ENCODE measurements at regions not wholly inside any gene's neighbourhood (a gene's known extent, or its start where the extent isn't known, plus 50 kb on each side); places are given as distances from the start of the nearest gene placed in this dataset.

DNA sequence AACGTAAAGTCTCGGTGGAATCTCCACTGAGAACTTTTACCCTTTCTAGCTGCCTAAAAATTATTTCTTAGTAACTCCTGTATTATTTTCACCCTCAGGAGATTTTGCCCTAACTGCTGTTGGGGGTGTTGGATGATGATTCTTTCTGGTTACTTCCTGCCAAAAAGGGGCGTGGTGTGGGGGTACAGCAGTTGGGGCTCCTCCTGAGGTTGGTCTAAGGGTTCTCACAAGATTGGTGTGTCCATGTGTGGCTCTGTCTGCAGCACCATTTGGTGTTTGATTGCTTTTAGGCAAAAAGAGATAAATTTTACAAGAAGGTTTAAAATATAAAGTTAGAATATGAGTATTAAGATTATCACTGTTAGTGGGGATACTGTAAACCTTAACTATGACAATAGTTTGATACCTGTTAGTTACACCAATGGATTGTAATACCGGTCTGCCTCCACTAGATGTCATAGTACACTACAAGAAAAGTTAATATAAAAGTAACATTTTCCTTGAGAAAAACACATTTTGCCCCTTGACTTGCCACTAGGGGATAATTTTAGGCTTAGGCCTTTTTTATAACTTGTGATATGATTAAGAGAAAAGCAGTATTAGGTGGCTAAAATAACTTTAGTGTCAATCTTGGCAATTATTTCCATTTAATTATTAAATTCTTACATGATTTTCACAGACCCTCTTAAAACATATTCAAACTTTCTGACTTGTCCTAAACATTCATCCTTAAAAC is 928.7 kb downstream of the IPMK start:
- Histone ChIP-seq H3K9me3 (peaks cover 0 to 4% (median 0%) of the 10 kb centered on the region in 4 donors), H3K4me1 (no peaks in the 10 kb centered on the region), H3K4me3 (no peak overlapping the region), H3K27ac (no peak overlapping the region), H3K27me3 (no peaks in the 10 kb centered on the region), H3K36me3 (no peaks in the 10 kb centered on the region)
- intact Hi-C loops (cut with DNase I) = loop anchor here (5.0 to 10.0 kb wide), 2 partner anchors 318 to 726 kb away; no protein-coding TSS in a partner anchor
- 34 to 39% methylated on average over 4 of the region's 4 CpGs for WGBS, 2 donors
- DNase-seq = no peak
- TF ChIP-seq, protein P1, sequence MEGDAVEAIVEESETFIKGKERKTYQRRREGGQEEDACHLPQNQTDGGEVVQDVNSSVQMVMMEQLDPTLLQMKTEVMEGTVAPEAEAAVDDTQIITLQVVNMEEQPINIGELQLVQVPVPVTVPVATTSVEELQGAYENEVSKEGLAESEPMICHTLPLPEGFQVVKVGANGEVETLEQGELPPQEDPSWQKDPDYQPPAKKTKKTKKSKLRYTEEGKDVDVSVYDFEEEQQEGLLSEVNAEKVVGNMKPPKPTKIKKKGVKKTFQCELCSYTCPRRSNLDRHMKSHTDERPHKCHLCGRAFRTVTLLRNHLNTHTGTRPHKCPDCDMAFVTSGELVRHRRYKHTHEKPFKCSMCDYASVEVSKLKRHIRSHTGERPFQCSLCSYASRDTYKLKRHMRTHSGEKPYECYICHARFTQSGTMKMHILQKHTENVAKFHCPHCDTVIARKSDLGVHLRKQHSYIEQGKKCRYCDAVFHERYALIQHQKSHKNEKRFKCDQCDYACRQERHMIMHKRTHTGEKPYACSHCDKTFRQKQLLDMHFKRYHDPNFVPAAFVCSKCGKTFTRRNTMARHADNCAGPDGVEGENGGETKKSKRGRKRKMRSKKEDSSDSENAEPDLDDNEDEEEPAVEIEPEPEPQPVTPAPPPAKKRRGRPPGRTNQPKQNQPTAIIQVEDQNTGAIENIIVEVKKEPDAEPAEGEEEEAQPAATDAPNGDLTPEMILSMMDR (IDR thresholded peaks at IDR 0.05) = peak in 3 of 4 experiments; percentile 19 to 66 (median 50)
- no peak for TF ChIP-seq POLR2A (IDR thresholded peaks at IDR 0.05)

DNA sequence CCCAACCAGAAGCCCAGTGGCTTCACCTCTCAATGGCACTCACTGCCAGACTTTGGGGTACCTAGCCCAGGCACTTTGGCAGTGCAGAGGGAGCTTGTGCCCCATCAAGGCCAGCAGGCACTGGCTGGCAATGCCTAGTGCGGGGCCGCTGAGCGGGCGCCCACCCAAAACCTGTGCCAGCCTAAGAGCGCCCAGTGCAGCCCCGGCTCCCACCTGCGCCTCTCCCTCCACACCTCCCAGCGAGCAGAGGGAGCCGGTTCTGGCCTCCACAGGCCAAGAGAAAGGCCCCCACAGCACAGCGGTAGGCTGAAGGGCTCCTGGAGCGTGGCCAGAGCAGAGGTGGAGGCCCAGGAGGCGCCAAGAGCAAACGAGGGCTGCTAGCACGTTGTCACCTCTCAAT is 930.8 kb downstream of the IPMK start:
- WGBS, 2 donors = 84 to 90% methylated on average over 14 of the region's 14 CpGs
- Histone ChIP-seq H3K4me3 (no peak overlapping the region), H3K9me3 (no peaks in the 10 kb centered on the region), H3K4me1 (no peaks in the 10 kb centered on the region), H3K27ac (no peak overlapping the region), H3K36me3 (no peaks in the 10 kb centered on the region), H3K27me3 (no peaks in the 10 kb centered on the region)
- intact Hi-C loops (cut with DNase I) = loop anchor here (5.0 to 10.0 kb wide), 2 partner anchors 320 to 728 kb away; no protein-coding TSS in a partner anchor
- TF ChIP-seq POLR2A (IDR thresholded peaks at IDR 0.05) (no peak), POLR2AphosphoS5 (IDR thresholded peaks at IDR 0.05) (no peak), EP300 (IDR thresholded peaks at IDR 0.05) (no peak)
- TF ChIP-seq, protein P1 (IDR thresholded peaks at IDR 0.05) = no peak
- no peak for DNase-seq

DNA sequence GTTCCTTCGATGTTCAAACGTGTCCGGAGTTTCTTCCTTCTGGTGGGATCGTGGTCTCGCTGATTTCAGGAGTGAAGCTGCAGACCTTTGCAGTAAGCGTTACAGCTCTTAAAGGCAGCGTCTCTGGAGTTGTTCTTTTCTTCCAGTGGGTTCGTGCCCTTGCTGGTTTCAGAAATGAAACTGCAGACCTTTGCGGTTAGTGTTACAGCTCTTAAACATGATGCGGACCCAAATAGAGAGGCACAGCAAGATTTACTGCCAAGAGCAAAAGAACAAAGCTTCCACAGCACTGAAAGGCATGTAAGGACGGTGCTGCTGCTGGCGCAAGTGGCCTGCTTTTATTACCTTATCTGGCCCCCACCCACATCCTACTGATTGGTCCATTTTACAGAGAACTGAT is 931.4 kb downstream of the IPMK start:
- H3K9me3 ChIP-seq = no peaks in the 10 kb centered on the region
- no peaks in the 10 kb centered on the region for H3K27me3 ChIP-seq
- no peaks in the 10 kb centered on the region for H3K36me3 ChIP-seq
- TF ChIP-seq POLR2AphosphoS5 (IDR thresholded peaks at IDR 0.05) = no peak
- TF ChIP-seq, protein P1 (IDR thresholded peaks at IDR 0.05) = no peak
- no peak for DNase-seq
- no peaks in the 10 kb centered on the region for H3K4me1 ChIP-seq
- intact Hi-C loops (cut with DNase I) = loop anchor here (5.0 to 10.0 kb wide), 2 partner anchors 321 to 728 kb away; no protein-coding TSS in a partner anchor
- no peak overlapping the region for H3K27ac ChIP-seq
- no peak overlapping the region for H3K4me3 ChIP-seq
- 88 to 92% methylated on average over 12 of the region's 12 CpGs for WGBS, 2 donors

DNA sequence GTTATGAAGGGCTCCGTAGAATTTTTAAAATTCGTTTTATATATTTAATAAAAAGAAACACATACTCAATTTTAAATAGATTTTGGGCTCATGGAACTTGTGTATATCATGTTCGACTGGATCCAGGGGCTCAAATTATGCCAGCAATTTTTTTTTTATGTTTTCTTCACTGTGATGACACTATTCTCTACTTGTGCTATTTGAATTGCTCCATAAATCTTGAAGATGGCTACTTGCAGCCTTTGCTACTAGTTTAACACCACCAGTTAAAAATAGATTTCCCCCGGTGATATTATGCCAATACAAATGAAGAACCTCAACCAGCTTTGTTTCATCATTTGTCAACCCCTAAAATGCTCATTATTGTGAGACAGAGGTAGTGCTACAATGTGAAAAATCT is 933.2 kb downstream of the IPMK start:
- Histone ChIP-seq H3K27me3 (no peaks in the 10 kb centered on the region), H3K9me3 (no peaks in the 10 kb centered on the region), H3K36me3 (no peaks in the 10 kb centered on the region), H3K4me3 (no peak overlapping the region), H3K27ac (no peak overlapping the region), H3K4me1 (no peaks in the 10 kb centered on the region)
- no peak for TF ChIP-seq EP300 (IDR thresholded peaks at IDR 0.05)
- TF ChIP-seq POLR2AphosphoS5 (IDR thresholded peaks at IDR 0.05) = no peak
- TF ChIP-seq, protein P1 (IDR thresholded peaks at IDR 0.05) = no peak
- no peak for TF ChIP-seq POLR2A (IDR thresholded peaks at IDR 0.05)
- intact Hi-C loops (cut with DNase I) = loop anchor here (10.0 kb wide), 1 partner anchor 730 kb away; no protein-coding TSS in a partner anchor
- WGBS, 2 donors = 73 to 74% methylated on average over 4 of the region's 4 CpGs
- DNase-seq = no peak

All from sigmoid colon (tissue), 6 donors.